C4-2B (cell line): ENCODE measurements at regions not wholly inside any gene's neighbourhood (a gene's known extent, or its start where the extent isn't known, plus 50 kb on each side); places are given as distances from the start of the nearest gene placed in this dataset.

Experiments used
- CTCF ChIP-seq: fragments of 450-650 bp; conservative IDR thresholded peaks from 2 replicates; pipeline ENCODE4 v1.5.1; 2017; ENCODE audit warnings: mild to moderate bottlenecking
- ZFX ChIP-seq: fragments of 450-650 bp; IDR thresholded peaks from 2 replicates; pipeline ENCODE4 v1.6.1; 2017

- no peak for TF ChIP-seq CTCF
- no peak for TF ChIP-seq ZFX
These were observed 69.3 kb downstream of the KLF12 start for GRCh38 chr13:74064805-74065312.
